H1 (cell line): ENCODE measurements at regions not wholly inside any gene's neighbourhood (a gene's known extent, or its start where the extent isn't known, plus 50 kb on each side); places are given as distances from the start of the nearest gene placed in this dataset.

Experiments
- CTCF ChIA-PET: fragments of 300-600 bp; sonication (Branson Sonifier 250); formaldehyde crosslinking; loops from one replicate; lab custom pipeline; 2021; ENCODE audit not compliant: partially characterized antibody; lab: Charles Lee
- POLR2A ChIA-PET: fragments of 300-600 bp; sonication (Branson Sonifier 250); formaldehyde crosslinking; loops from one replicate; lab custom pipeline; 2021; ENCODE audit warnings: inconsistent platforms; ENCODE audit not compliant: partially characterized antibody; lab: Charles Lee
- DNase-seq, 2 experiments: peaks; one replicate each; pipeline versions ENCODE4 v3.0.0 to v3.0.0-alpha.2; 2010 to 2022; ENCODE audit warnings: low spot score in 2 of 2, low read depth in 1 of 2, mixed read lengths in 1 of 2
- FAIRE-seq: peaks from 2 replicates; lab custom pipeline; 2011; peaks lifted over from hg19 to GRCh38; lab: Jason Lieb, UNC
- H2AFZ ChIP-seq: 2 replicates; pipeline ENCODE4 v1.8.1; 2012; ENCODE audit warnings: low read length, inconsistent platforms
- H2AK5ac ChIP-seq: 2 replicates; pipeline ENCODE4 v1.6.1; 2013; ENCODE audit warnings: low read depth, low read length
- H2BK120ac ChIP-seq: replicated peaks from 2 replicates; pipeline ENCODE3; 2013; ENCODE audit warnings: low read depth, low read length, inconsistent platforms
- H2BK12ac ChIP-seq: 2 replicates; pipeline ENCODE4 v1.6.1; 2013; ENCODE audit warnings: low read depth, low read length
- H2BK15ac ChIP-seq: 2 replicates; pipeline ENCODE4 v1.6.1; 2013; ENCODE audit warnings: low read length
- H2BK20ac ChIP-seq: 2 replicates; pipeline ENCODE4 v1.6.1; 2013; ENCODE audit warnings: low read length
- H2BK5ac ChIP-seq: 2 replicates; pipeline ENCODE4 v1.6.1; 2013; ENCODE audit warnings: low read depth, low read length
- H3K14ac ChIP-seq: 2 replicates; pipeline ENCODE4 v1.6.1; 2013; ENCODE audit warnings: inconsistent platforms; ENCODE audit not compliant: insufficient read length
- H3K18ac ChIP-seq: 2 replicates; pipeline ENCODE4 v1.6.1; 2013; ENCODE audit warnings: low read length; ENCODE audit errors: extremely low read depth
- H3K23ac ChIP-seq: 2 replicates; pipeline ENCODE4 v1.6.1; 2013; ENCODE audit warnings: inconsistent platforms; ENCODE audit not compliant: insufficient read length
- H3K23me2 ChIP-seq: 2 replicates; pipeline ENCODE4 v1.6.1; 2013; ENCODE audit warnings: low read depth, low read length
- H3K27ac ChIP-seq: 2 replicates; pipeline ENCODE4 v1.6.1; 2011; ENCODE audit warnings: low read depth, low read length, inconsistent platforms
- H3K27me3 ChIP-seq, 4 experiments: replicated peaks in 1 of 4; 1 replicate in 1 of 4; 2 replicates in 3 of 4; pipeline versions ENCODE4 v1.6.1 to v1.8.1; 2011 to 2013; ENCODE audit warnings: low read length in 3 of 4, mild to moderate bottlenecking in 3 of 4, inconsistent platforms in 2 of 4, mixed read lengths in 2 of 4, moderate library complexity in 1 of 4; ENCODE audit not compliant: control insufficient read depth in 3 of 4, insufficient read depth in 3 of 4; ENCODE audit errors: extremely low read depth in 1 of 4
- H3K36me3 ChIP-seq, 4 experiments: 2 replicates each; pipeline versions ENCODE4 v1.6.1 to v1.8.1; 2011 to 2013; ENCODE audit warnings: mild to moderate bottlenecking in 4 of 4, low read length in 3 of 4, moderate library complexity in 2 of 4, control low read depth in 1 of 4, inconsistent platforms in 1 of 4; ENCODE audit not compliant: insufficient read depth in 4 of 4, control insufficient read depth in 2 of 4
- H3K4ac ChIP-seq: replicated peaks from 2 replicates; pipeline ENCODE3; 2013; ENCODE audit warnings: low read length, low read depth, mixed read lengths, inconsistent platforms; ENCODE audit not compliant: insufficient read length
- H3K4me1 ChIP-seq, 4 experiments: replicated peaks in 1 of 4; 1 replicate in 1 of 4; 2 replicates in 3 of 4; pipeline versions ENCODE4 v1.6.1 to v1.8.1; 2011 to 2013; ENCODE audit warnings: low read length in 3 of 4, inconsistent platforms in 2 of 4, mixed read lengths in 1 of 4; ENCODE audit not compliant: insufficient read depth in 4 of 4, control insufficient read depth in 3 of 4
- H3K4me2 ChIP-seq, 2 experiments: 2 replicates each; pipeline versions ENCODE4 v1.6.1 to v1.8.1; 2011 to 2013; ENCODE audit warnings: low read depth in 2 of 2, low read length in 2 of 2, control low read depth in 1 of 2, inconsistent platforms in 1 of 2, mild to moderate bottlenecking in 1 of 2; ENCODE audit not compliant: insufficient read depth in 1 of 2
- H3K4me3 ChIP-seq, 4 experiments: fragments of 200-600, 300-600 bp in 1 of 4; sonication (generic), shearing (Covaris generic), sonication (Bioruptor Twin) in 1 of 4; 2 replicates each; pipeline versions ENCODE4 v1.5.1 to v1.8.1; 2011 to 2016; ENCODE audit warnings: low read length in 4 of 4, low read depth in 3 of 4, control low read depth in 2 of 4, inconsistent platforms in 2 of 4, mild to moderate bottlenecking in 2 of 4, mixed read lengths in 1 of 4, moderate library complexity in 1 of 4; ENCODE audit not compliant: insufficient read depth in 2 of 4; ENCODE audit errors: extremely low read depth in 1 of 4
- H3K56ac ChIP-seq: replicated peaks from 2 replicates; pipeline ENCODE3; 2013; ENCODE audit warnings: low read depth, mild to moderate bottlenecking, mixed read lengths, low read length, inconsistent platforms; ENCODE audit not compliant: insufficient read length
- H3K79me1 ChIP-seq: 2 replicates; pipeline ENCODE4 v1.6.1; 2013; ENCODE audit warnings: low read depth, low read length, control low read depth
- H3K79me2 ChIP-seq, 2 experiments: 2 replicates each; pipeline versions ENCODE4 v1.6.1 to v1.8.1; 2012 to 2013; ENCODE audit warnings: low read length in 2 of 2, mild to moderate bottlenecking in 2 of 2, inconsistent platforms in 1 of 2; ENCODE audit not compliant: insufficient read depth in 2 of 2, control insufficient read depth in 1 of 2
- H3K9ac ChIP-seq, 4 experiments: replicated peaks in 1 of 4; 1 replicate in 1 of 4; 2 replicates in 3 of 4; pipeline versions ENCODE4 v1.6.1 to v1.8.1; 2011 to 2013; ENCODE audit warnings: low read depth in 3 of 4, low read length in 3 of 4, control low read depth in 2 of 4, mild to moderate bottlenecking in 2 of 4, moderate library complexity in 2 of 4, inconsistent platforms in 1 of 4; ENCODE audit errors: extremely low read depth in 1 of 4
- H3K9me3 ChIP-seq, 2 experiments: 2 replicates each; pipeline versions ENCODE4 v1.6.1 to v1.8.1; 2012 to 2013; ENCODE audit warnings: mild to moderate bottlenecking in 2 of 2, moderate library complexity in 2 of 2, control low read depth in 1 of 2, inconsistent platforms in 1 of 2, low read depth in 1 of 2, low read length in 1 of 2, mixed read lengths in 1 of 2; ENCODE audit not compliant: insufficient read depth in 2 of 2
- H4K20me1 ChIP-seq, 2 experiments: replicated peaks in 1 of 2; 2 replicates each; pipeline versions ENCODE3 to v1.8.1; 2011 to 2013; ENCODE audit warnings: inconsistent platforms in 2 of 2, low read length in 2 of 2, mild to moderate bottlenecking in 1 of 2; ENCODE audit not compliant: insufficient read depth in 2 of 2, control insufficient read depth in 1 of 2
- H4K5ac ChIP-seq: 2 replicates; pipeline ENCODE4 v1.6.1; 2013; ENCODE audit warnings: low read length, low read depth, mixed read lengths, inconsistent platforms; ENCODE audit not compliant: insufficient read length
- H4K8ac ChIP-seq: 2 replicates; pipeline ENCODE4 v1.8.0; 2013; ENCODE audit warnings: mild to moderate bottlenecking, moderate library complexity, low read length, inconsistent platforms; ENCODE audit not compliant: insufficient read depth; ENCODE audit errors: extremely low read depth
- H4K91ac ChIP-seq: replicated peaks from 2 replicates; pipeline ENCODE3; 2013; ENCODE audit warnings: low read length, mixed read lengths, inconsistent platforms; ENCODE audit not compliant: insufficient read length
- CBX8 ChIP-seq: fragments of 300-800, 300-1000 bp; sonication (generic); IDR thresholded peaks from 2 replicates; pipeline ENCODE4 v1.7.1; 2016; ENCODE audit warnings: low read depth, low read length, borderline replicate concordance
- E2F6 ChIP-seq: IDR thresholded peaks from 2 replicates; pipeline ENCODE4 v1.6.1; 2012; ENCODE audit warnings: inconsistent platforms
- FOSL1 ChIP-seq: IDR thresholded peaks from 2 replicates; pipeline ENCODE4 v1.6.1; 2011; ENCODE audit warnings: mild to moderate bottlenecking, low read depth, low read length, moderate library complexity; ENCODE audit not compliant: insufficient read depth
- WGBS, 2 experiments: shearing (Covaris generic) in 1 of 2; methylation state at CpG; one replicate each; pipeline versions ENCODE4 v1.1.6 to v1.1.7; 2013 to 2015; ENCODE audit warnings: low lambda C conversion rate in 2 of 2, mixed read lengths in 2 of 2, inconsistent platforms in 1 of 2, low coverage in 1 of 2, missing lambda C conversion rate in 1 of 2; ENCODE audit not compliant: insufficient replicate concordance in 2 of 2, insufficient coverage in 1 of 2, insufficient read length in 1 of 2; ENCODE audit errors: extremely low coverage in 1 of 2, missing lambda C conversion rate in 1 of 2; 5-methylcytosine and 5-hydroxymethylcytosine counted together

DNA sequence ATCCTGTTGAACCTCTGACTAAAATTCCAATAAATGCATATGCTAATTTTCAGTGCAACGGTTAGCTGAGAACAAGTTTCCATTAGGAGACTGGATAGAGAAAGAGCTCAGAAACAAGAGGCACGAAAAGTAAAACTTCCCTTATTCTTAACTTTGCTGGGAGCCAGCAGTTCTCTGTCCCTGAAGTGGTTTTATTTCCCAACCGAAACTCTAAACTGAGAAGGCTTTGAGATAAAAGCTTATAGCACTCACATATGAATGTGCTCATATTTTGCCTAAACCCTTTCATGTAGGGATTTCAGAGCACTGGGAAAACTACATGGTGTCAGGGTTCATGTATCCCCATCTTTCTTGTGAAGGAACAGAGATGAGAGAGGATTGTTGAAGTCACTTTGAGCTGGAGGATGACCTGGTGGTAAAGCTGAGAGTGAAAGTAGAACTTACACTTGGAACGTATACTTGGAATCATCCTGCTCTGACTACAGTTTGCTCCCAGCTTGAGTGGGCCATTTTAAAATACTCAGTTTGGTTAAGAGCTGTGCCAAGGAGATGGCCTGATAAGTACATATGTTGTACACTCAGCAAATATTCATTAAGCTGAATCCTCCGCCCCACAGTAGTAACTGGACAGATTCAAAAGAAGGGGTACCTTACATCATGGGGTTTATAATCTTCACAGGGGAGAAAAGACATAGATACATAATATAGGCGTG, 324.2 kb upstream of the CNR1 start:
- no peak overlapping the region for H3K4me3 ChIP-seq
- POLR2A ChIA-PET, result interaction anchor here (0.6 kb wide), 1 partner anchor 411 kb away, joined by 3 read pairs; no protein-coding TSS in a partner anchor
- H2BK120ac ChIP-seq, result no peak overlapping the region

More for the DNA sequence above, 324.2 kb upstream of the CNR1 start:
- H3K4ac ChIP-seq, result no peak overlapping the region
- no peak overlapping the region for H2BK5ac ChIP-seq
- H3K56ac ChIP-seq, result no peak overlapping the region
- no peak overlapping the region for H4K8ac ChIP-seq
- peaks cover 0 to 6% of the 10 kb centered on the region in 2 experiments; a peak in 2 of 4 replicates for H3K9me3 ChIP-seq
- DNase-seq, result no peak
- no peak overlapping the region for H2BK15ac ChIP-seq
- H3K23ac ChIP-seq, result no peak overlapping the region
- no peaks in the 10 kb centered on the region for H3K36me3 ChIP-seq
- no peaks in the 10 kb centered on the region for H3K79me2 ChIP-seq
- H3K14ac ChIP-seq, result no peak overlapping the region
- no peak overlapping the region for H2AK5ac ChIP-seq
- H4K5ac ChIP-seq, result no peak overlapping the region
- H3K4me2 ChIP-seq, result no peak overlapping the region
- CTCF ChIA-PET, result interaction anchor here (0.8 to 1.6 kb wide), 5 partner anchors 8 to 560 kb away, joined by 3 to 5 read pairs (median 4); no protein-coding TSS in a partner anchor
- TF ChIP-seq FOSL1 (no peak), E2F6 (no peak), CBX8 (no peak)
- H3K27ac ChIP-seq, result no peak overlapping the region
- no peaks in the 10 kb centered on the region for H3K27me3 ChIP-seq
- no peak overlapping the region for H2BK20ac ChIP-seq
- H3K79me1 ChIP-seq, result no peaks in the 10 kb centered on the region
- H3K4me1 ChIP-seq, result no peaks in the 10 kb centered on the region; a peak in 1 of 7 replicates
- FAIRE-seq, result no peak
- H3K9ac ChIP-seq, result no peak overlapping the region
- no peak overlapping the region for H2AFZ ChIP-seq
- no peak overlapping the region for H3K18ac ChIP-seq
- no peak overlapping the region for H2BK12ac ChIP-seq
- 85% methylated on average over 6 of the region's 6 CpGs; no CpG with 5 or more reads in 1 of the 2 experiments for WGBS, 2 experiments
- no peaks in the 10 kb centered on the region for H3K23me2 ChIP-seq
- no peak overlapping the region for H4K91ac ChIP-seq
- no peaks in the 10 kb centered on the region for H4K20me1 ChIP-seq
